ENCODE measurements at regions not wholly inside any gene's neighbourhood (a gene's known extent, or its start where the extent isn't known, plus 50 kb on each side); places are given as distances from the start of the nearest gene placed in this dataset.

- FAIRE-seq (no peak), DNase-seq (ENCODE audit: extremely low spot score, insufficient read length, low read depth) (no peak)
These were observed 973.2 kb upstream of the SLC35B3 start for GRCh38 chr6:9408402-9409117.

DNA sequence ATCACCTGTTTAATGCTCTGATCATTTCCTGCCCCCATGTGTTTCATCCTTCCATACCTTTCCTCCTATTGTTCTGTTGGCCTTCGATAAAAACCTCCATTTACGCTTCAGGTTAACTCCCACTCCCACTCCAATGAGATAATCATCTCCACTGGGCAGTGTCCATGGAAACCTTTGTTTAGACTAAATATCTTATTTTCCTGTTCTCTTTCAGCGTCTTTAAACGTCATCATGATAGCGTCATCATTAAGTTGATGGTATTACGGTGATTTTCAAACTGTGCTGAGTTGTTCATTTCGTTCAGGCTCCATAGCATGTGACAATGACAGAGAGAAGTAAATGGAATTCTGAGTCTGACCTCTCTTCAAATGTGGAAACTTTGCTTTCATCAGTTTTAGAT, 970.5 kb upstream of the SLC35B3 start:
- no peak for DNase-seq (ENCODE audit: extremely low spot score, insufficient read length, low read depth)
- no peak for FAIRE-seq

DNA sequence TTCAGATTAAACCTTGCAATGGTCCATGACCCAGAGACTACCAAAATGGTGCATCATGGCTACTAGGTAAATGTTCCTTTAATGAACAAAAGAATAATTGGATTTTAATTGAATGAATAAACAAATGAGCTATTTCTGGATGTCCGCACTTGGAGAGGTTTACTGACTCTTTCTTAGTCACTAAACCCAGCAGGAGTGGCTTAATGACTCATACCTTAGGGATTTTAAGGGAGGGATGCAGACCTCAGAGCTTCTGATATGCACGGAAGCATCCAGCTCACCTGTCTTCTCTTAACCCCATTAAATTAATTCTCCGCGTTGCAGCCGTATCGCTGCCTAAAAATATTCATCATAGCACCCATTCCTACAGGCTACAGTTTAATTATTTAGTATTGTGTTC, 970.0 kb upstream of the SLC35B3 start:
- FAIRE-seq (no peak), DNase-seq (ENCODE audit: extremely low spot score, insufficient read length, low read depth) (no peak)

GRCh38 chr6:9404351-9405146, 969.2 kb upstream of the SLC35B3 start:
- no peak for DNase-seq (ENCODE audit: extremely low spot score, insufficient read length, low read depth)
- no peak for FAIRE-seq

DNA sequence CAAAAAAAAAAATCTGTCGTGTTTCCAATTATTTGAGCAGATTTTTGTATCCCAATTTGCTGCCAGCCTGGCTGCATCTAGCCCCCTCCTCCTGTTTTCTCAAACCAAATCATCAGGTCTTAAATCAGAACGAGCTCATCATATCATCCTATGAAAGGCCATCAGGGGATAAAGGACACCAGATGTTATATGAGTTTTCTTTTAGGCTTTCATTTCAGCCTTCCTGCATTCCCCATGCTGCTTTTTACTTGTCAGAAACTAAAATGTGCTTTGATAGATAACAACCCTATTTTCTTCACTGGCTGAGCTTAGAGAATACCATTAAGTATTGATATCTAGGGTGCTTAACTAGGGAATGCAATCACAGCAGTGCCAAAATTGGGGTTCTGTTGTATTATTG, 968.4 kb upstream of the SLC35B3 start:
- DNase-seq (ENCODE audit: extremely low spot score, insufficient read length, low read depth) = no peak
- FAIRE-seq = no peak

DNA sequence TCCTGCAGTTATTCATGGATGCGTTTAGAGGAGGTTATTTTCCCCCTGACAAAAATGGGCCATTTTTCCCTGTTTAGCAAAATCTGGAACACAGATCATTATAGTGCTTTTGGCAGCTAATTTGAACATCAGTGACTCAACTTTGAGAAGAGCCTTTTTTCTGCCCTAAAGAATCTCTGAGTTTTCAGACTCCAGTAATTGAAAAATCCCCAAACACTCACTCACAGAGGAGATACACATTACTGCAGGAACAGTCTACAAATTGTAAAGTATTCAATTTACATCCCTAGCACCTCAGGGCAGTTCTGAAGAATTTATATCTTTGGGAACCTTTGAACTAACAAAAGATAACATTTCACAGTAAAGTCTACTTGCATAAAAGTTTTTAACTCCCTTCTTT, 966.6 kb upstream of the SLC35B3 start:
- no peak for DNase-seq (ENCODE audit: extremely low spot score, insufficient read length, low read depth)
- FAIRE-seq = no peak

- FAIRE-seq (no peak), DNase-seq (ENCODE audit: extremely low spot score, insufficient read length, low read depth) (no peak)
These were observed 964.6 kb upstream of the SLC35B3 start for GRCh38 chr6:9399916-9400315.

DNA sequence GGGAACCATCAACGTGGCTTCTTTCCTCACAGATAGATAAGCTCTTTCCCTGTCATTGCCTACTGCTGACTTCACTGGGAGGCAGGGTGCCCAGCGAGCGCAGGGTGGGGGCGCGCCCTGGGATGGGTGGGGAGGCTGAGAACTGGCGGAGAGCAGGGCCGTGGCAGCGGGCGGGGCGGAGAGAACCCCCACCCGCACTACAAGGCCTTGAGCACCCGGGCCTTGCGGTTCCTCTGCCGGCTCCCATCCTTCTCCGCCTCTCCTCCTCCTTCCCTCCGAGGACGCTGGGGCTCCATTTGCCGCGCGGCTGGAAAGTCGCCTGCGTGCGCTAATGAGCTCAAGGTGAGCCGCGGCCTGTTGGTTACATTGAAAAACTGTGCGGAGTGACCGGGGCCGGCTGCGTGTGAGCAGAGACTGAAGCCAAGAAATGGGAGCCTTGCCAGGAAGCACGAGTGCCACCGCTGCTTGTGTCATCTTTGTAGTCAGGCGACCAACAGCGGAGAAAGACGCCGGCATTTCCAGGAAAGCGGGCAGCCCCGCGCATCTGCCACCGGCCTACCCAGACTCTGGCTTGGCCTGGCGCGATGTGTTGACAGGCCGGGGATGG, 963.5 kb upstream of the SLC35B3 start:
- DNase-seq (ENCODE audit: extremely low spot score, insufficient read length, low read depth) (no peak), FAIRE-seq (no peak)

DNA sequence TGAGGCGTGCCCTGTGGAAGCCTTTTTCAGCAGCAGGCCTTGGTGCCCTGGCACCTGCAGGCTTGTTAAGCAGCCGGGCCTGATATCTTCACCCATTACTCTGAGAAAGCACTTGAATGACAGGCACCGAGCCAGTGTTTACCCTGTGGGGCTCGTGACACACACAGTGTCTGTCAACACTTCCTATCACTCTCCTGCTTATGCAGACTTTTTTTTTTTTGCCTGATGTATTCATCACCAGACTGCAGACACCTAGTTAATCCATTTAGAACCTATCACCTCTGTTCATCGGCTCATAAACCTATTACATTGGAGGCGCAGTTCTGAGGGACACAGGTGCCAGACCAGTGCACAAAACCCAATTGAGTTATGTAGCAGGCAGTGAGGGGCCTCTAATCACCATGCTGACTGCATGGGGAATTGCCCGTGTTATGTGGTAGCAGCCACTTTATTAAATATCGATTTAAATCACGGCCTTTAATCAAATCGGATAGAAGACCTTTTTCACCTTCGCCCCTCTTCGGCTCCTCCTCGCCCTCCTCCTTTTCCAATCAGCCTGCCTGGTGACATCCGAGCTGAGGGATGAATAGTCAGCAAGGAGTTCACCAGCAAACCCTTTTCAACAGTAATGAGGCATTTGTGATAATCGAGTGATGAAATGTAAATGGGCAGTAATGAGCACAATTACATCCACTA, 962.9 kb upstream of the SLC35B3 start:
- no peak for FAIRE-seq
- DNase-seq (ENCODE audit: extremely low spot score, insufficient read length, low read depth) = no peak

DNA sequence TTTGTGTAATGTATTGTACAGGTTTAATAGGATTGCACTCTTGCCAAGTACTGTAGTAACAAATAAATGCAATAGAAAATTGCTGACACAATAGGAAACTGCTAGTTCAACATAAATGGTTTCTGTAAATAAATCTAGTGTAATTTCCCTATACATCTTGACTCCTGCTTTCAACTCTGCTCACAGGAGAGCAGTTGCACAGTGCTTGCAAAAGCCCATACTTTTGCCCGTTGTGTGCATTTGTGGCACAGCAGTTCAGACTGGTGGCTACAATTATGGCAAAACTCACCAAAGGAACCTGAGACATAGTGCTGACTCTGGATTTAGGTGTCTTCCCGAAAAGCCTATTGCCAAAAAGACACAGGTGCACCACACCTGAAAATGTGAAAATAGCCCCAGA, 953.3 kb upstream of the SLC35B3 start:
- no peak for FAIRE-seq
- no peak for DNase-seq (ENCODE audit: extremely low spot score, insufficient read length, low read depth)

DNA sequence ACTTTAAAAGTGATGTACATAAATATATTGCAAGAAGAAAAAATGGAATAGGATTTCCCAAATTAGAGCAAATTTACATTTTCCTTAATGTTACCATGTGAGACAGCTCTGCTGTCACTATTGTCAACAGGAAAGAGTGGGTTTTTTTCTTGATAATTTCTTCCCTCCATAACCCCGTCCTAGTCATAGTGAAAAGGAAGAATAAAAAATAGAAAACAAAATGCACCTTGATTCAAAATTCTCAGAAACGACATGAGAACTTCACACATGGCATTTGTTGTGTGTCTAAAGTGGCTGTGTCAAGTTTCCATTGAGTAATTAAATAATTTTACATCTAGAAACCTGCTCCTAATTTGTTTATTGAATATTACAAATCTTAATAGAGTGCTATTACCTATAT, 945.2 kb upstream of the SLC35B3 start:
- DNase-seq (ENCODE audit: extremely low spot score, insufficient read length, low read depth) (no peak), FAIRE-seq (no peak)

DNA sequence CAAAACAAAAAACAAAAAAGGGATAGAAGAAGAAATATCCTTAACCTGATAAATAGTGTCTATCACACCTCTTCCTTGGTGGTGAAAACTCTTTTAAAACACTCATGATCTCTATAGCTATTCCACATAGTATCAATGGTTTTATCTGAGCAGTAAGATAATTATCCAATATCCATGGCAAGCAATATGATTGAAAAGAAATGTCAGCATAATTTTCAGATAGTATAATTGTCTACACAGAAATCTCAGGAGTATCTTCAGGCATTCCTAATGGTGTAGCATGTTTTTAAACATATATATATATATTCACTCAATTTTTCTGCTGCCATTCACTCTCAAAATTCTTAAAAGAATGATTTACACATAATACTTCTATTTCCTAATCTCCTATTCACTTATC, 938.0 kb upstream of the SLC35B3 start:
- DNase-seq (ENCODE audit: extremely low spot score, insufficient read length, low read depth) (no peak), FAIRE-seq (no peak)

DNA sequence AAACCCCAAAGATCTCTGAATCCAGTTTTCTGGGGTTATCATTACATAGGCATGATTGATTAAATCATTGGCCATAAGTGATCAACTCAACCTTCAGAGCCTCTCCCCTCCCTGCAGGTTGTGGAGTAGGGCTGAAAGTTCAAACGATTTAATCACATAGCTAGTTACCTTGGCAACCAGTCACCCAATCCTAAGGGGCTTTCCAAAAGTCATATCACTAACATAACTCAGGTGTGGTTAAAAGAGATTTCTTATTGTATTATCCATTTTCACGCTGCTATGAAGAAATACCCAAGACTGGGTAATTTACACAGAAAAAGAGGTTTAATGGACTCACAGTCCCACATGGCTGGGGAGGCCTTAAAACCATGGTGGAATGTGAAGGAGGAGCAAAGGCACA, 935.1 kb upstream of the SLC35B3 start:
- DNase-seq (ENCODE audit: extremely low spot score, insufficient read length, low read depth) = no peak
- no peak for FAIRE-seq

DNA sequence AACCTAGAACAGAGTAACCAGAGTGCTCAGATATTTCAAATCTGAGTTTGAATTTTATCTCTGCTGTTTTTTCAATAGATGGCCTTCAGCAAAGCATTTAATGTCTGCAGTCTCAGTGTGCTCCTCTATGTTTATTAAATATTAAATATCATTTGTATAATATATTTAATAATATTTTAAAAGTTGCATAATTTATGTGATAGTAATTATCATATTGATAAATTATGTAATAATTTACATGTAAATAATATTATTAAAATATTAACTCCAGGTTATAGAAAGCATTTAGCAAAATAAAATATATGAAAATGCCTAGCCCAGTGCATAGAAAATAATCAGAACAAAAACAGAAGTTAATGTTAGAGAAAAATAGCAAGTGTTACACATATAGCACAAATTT, 930.0 kb upstream of the SLC35B3 start:
- DNase-seq (ENCODE audit: extremely low spot score, insufficient read length, low read depth) = no peak
- FAIRE-seq = no peak

DNA sequence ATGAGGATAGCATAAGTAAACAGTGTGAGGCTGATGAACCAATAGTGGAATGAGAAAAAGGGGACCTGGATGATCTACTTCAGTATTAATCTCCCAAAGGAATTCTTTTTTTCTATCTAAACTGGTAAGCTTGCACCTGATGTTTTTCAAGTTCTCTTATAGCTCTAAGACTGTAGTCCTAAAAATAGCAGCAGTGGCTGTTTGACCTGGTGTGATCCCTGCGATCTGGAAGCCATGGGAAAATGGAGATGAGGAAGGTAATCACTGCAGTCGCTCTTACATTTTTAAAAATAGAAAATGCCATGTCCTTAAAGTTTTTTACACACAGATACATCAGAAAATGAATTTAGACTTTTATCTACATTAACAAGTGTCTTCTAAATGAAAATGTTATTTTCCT, 926.4 kb upstream of the SLC35B3 start:
- no peak for DNase-seq (ENCODE audit: extremely low spot score, insufficient read length, low read depth)
- no peak for FAIRE-seq

- DNase-seq (ENCODE audit: extremely low spot score, insufficient read length, low read depth) = no peak
- no peak for FAIRE-seq
These were observed 925.5 kb upstream of the SLC35B3 start for GRCh38 chr6:9360881-9361280.

DNA sequence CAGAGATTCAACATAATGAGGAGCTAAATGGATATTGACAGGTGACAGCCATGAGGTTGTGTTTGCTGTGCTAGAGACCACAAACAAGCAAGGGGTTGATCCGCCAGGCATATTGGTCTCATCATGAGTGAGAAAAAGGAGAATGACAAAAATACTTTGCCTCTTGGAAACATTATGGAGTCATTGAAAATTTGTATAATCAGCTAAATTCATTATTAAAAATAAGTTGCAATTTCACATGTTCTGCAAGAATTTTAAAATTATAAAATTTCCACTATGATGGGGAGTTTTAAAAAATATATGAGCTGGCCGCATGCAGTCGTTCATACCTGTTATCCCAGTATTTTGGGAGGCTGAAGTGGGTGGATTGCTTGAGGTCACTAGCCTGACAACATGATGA, 912.3 kb upstream of the SLC35B3 start:
- no peak for FAIRE-seq
- no peak for DNase-seq (ENCODE audit: extremely low spot score, insufficient read length, low read depth)

DNA sequence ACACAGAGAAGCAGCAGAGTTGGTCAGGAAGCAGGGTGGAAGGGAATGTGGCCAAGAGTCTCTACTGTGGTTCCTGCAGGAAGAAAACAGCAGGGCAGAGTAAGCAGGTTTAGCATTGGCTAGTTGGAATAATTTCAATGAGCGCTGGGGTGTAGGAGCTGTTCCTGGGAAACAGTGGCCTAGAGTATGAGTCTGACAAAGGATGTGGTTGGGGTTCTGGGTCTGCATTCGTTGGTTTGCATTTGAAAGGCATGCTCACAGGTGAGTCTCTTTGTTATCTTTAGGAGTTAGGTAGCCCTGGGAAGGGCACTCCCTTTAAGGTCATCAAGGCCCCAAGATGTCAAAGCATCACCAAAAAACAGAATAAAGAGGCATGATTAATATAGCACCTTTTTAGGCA, 911.6 kb upstream of the SLC35B3 start:
- DNase-seq (ENCODE audit: extremely low spot score, insufficient read length, low read depth) (no peak), FAIRE-seq (no peak)

- FAIRE-seq = no peak
- no peak for DNase-seq (ENCODE audit: extremely low spot score, insufficient read length, low read depth)
These were observed 900.1 kb upstream of the SLC35B3 start for GRCh38 chr6:9335431-9335830.

- DNase-seq (ENCODE audit: extremely low spot score, insufficient read length, low read depth) (no peak), FAIRE-seq (no peak)
These were observed 899.6 kb upstream of the SLC35B3 start for GRCh38 chr6:9334979-9335378.

DNA sequence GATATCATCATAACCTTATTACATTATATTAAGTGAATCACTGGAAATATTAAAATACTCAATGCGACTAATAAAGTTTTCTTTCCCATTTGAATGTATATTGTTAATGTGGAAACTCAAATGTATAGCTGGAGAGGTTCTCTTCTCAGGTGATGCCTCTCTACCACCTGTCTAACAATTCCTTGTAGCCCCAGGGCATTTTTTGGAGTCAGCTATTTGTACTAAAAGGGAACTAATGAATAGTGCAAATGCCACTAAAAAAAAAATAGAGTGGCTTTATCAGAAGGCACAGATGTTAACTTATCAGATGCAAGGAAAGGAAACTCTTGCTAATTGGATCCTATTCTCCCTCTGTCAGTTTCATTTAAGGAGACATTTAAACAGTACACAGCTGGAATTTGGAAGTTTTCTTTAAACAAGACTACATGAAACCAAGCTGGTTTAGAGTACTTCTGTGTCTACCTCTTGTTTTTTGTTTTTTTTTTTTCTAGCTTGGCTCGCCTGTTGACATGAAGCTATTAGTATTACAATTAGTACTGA, 897.0 kb upstream of the SLC35B3 start:
- FAIRE-seq = no peak
- DNase-seq (ENCODE audit: extremely low spot score, insufficient read length, low read depth) = no peak

All from GM18507 (cell line).